H1 (cell line): ENCODE measurements at regions not wholly inside any gene's neighbourhood (a gene's known extent, or its start where the extent isn't known, plus 50 kb on each side); places are given as distances from the start of the nearest gene placed in this dataset.

Source experiments
- CTCF ChIA-PET: fragments of 300-600 bp; sonication (Branson Sonifier 250); formaldehyde crosslinking; loops from one replicate; lab custom pipeline; 2021; ENCODE audit not compliant: partially characterized antibody; lab: Charles Lee
- POLR2A ChIA-PET: fragments of 300-600 bp; sonication (Branson Sonifier 250); formaldehyde crosslinking; loops from one replicate; lab custom pipeline; 2021; ENCODE audit warnings: inconsistent platforms; ENCODE audit not compliant: partially characterized antibody; lab: Charles Lee
- DNase-seq, 2 experiments: peaks; one replicate each; pipeline versions ENCODE4 v3.0.0 to v3.0.0-alpha.2; 2010 to 2022; ENCODE audit warnings: low spot score in 2 of 2, low read depth in 1 of 2, mixed read lengths in 1 of 2
- FAIRE-seq: peaks from 2 replicates; lab custom pipeline; 2011; peaks lifted over from hg19 to GRCh38; lab: Jason Lieb, UNC
- H2AFZ ChIP-seq: 2 replicates; pipeline ENCODE4 v1.8.1; 2012; ENCODE audit warnings: low read length, inconsistent platforms
- H2AK5ac ChIP-seq: 2 replicates; pipeline ENCODE4 v1.6.1; 2013; ENCODE audit warnings: low read depth, low read length
- H2BK120ac ChIP-seq: replicated peaks from 2 replicates; pipeline ENCODE3; 2013; ENCODE audit warnings: low read depth, low read length, inconsistent platforms
- H2BK12ac ChIP-seq: 2 replicates; pipeline ENCODE4 v1.6.1; 2013; ENCODE audit warnings: low read depth, low read length
- H2BK15ac ChIP-seq: 2 replicates; pipeline ENCODE4 v1.6.1; 2013; ENCODE audit warnings: low read length
- H2BK20ac ChIP-seq: 2 replicates; pipeline ENCODE4 v1.6.1; 2013; ENCODE audit warnings: low read length
- H2BK5ac ChIP-seq: 2 replicates; pipeline ENCODE4 v1.6.1; 2013; ENCODE audit warnings: low read depth, low read length
- H3K14ac ChIP-seq: 2 replicates; pipeline ENCODE4 v1.6.1; 2013; ENCODE audit warnings: inconsistent platforms; ENCODE audit not compliant: insufficient read length
- H3K18ac ChIP-seq: 2 replicates; pipeline ENCODE4 v1.6.1; 2013; ENCODE audit warnings: low read length; ENCODE audit errors: extremely low read depth
- H3K23ac ChIP-seq: 2 replicates; pipeline ENCODE4 v1.6.1; 2013; ENCODE audit warnings: inconsistent platforms; ENCODE audit not compliant: insufficient read length
- H3K23me2 ChIP-seq: 2 replicates; pipeline ENCODE4 v1.6.1; 2013; ENCODE audit warnings: low read depth, low read length
- H3K27ac ChIP-seq: 2 replicates; pipeline ENCODE4 v1.6.1; 2011; ENCODE audit warnings: low read depth, low read length, inconsistent platforms
- H3K27me3 ChIP-seq, 4 experiments: replicated peaks in 1 of 4; 1 replicate in 1 of 4; 2 replicates in 3 of 4; pipeline versions ENCODE4 v1.6.1 to v1.8.1; 2011 to 2013; ENCODE audit warnings: low read length in 3 of 4, mild to moderate bottlenecking in 3 of 4, inconsistent platforms in 2 of 4, mixed read lengths in 2 of 4, moderate library complexity in 1 of 4; ENCODE audit not compliant: control insufficient read depth in 3 of 4, insufficient read depth in 3 of 4; ENCODE audit errors: extremely low read depth in 1 of 4
- H3K36me3 ChIP-seq, 4 experiments: 2 replicates each; pipeline versions ENCODE4 v1.6.1 to v1.8.1; 2011 to 2013; ENCODE audit warnings: mild to moderate bottlenecking in 4 of 4, low read length in 3 of 4, moderate library complexity in 2 of 4, control low read depth in 1 of 4, inconsistent platforms in 1 of 4; ENCODE audit not compliant: insufficient read depth in 4 of 4, control insufficient read depth in 2 of 4
- H3K4ac ChIP-seq: replicated peaks from 2 replicates; pipeline ENCODE3; 2013; ENCODE audit warnings: low read length, low read depth, mixed read lengths, inconsistent platforms; ENCODE audit not compliant: insufficient read length
- H3K4me1 ChIP-seq, 4 experiments: replicated peaks in 1 of 4; 1 replicate in 1 of 4; 2 replicates in 3 of 4; pipeline versions ENCODE4 v1.6.1 to v1.8.1; 2011 to 2013; ENCODE audit warnings: low read length in 3 of 4, inconsistent platforms in 2 of 4, mixed read lengths in 1 of 4; ENCODE audit not compliant: insufficient read depth in 4 of 4, control insufficient read depth in 3 of 4
- H3K4me2 ChIP-seq, 2 experiments: 2 replicates each; pipeline versions ENCODE4 v1.6.1 to v1.8.1; 2011 to 2013; ENCODE audit warnings: low read depth in 2 of 2, low read length in 2 of 2, control low read depth in 1 of 2, inconsistent platforms in 1 of 2, mild to moderate bottlenecking in 1 of 2; ENCODE audit not compliant: insufficient read depth in 1 of 2
- H3K4me3 ChIP-seq, 4 experiments: fragments of 200-600, 300-600 bp in 1 of 4; sonication (generic), shearing (Covaris generic), sonication (Bioruptor Twin) in 1 of 4; 2 replicates each; pipeline versions ENCODE4 v1.5.1 to v1.8.1; 2011 to 2016; ENCODE audit warnings: low read length in 4 of 4, low read depth in 3 of 4, control low read depth in 2 of 4, inconsistent platforms in 2 of 4, mild to moderate bottlenecking in 2 of 4, mixed read lengths in 1 of 4, moderate library complexity in 1 of 4; ENCODE audit not compliant: insufficient read depth in 2 of 4; ENCODE audit errors: extremely low read depth in 1 of 4
- H3K56ac ChIP-seq: replicated peaks from 2 replicates; pipeline ENCODE3; 2013; ENCODE audit warnings: low read depth, mild to moderate bottlenecking, mixed read lengths, low read length, inconsistent platforms; ENCODE audit not compliant: insufficient read length
- H3K79me1 ChIP-seq: 2 replicates; pipeline ENCODE4 v1.6.1; 2013; ENCODE audit warnings: low read depth, low read length, control low read depth
- H3K79me2 ChIP-seq, 2 experiments: 2 replicates each; pipeline versions ENCODE4 v1.6.1 to v1.8.1; 2012 to 2013; ENCODE audit warnings: low read length in 2 of 2, mild to moderate bottlenecking in 2 of 2, inconsistent platforms in 1 of 2; ENCODE audit not compliant: insufficient read depth in 2 of 2, control insufficient read depth in 1 of 2
- H3K9ac ChIP-seq, 4 experiments: replicated peaks in 1 of 4; 1 replicate in 1 of 4; 2 replicates in 3 of 4; pipeline versions ENCODE4 v1.6.1 to v1.8.1; 2011 to 2013; ENCODE audit warnings: low read depth in 3 of 4, low read length in 3 of 4, control low read depth in 2 of 4, mild to moderate bottlenecking in 2 of 4, moderate library complexity in 2 of 4, inconsistent platforms in 1 of 4; ENCODE audit errors: extremely low read depth in 1 of 4
- H3K9me3 ChIP-seq, 2 experiments: 2 replicates each; pipeline versions ENCODE4 v1.6.1 to v1.8.1; 2012 to 2013; ENCODE audit warnings: mild to moderate bottlenecking in 2 of 2, moderate library complexity in 2 of 2, control low read depth in 1 of 2, inconsistent platforms in 1 of 2, low read depth in 1 of 2, low read length in 1 of 2, mixed read lengths in 1 of 2; ENCODE audit not compliant: insufficient read depth in 2 of 2
- H4K20me1 ChIP-seq, 2 experiments: replicated peaks in 1 of 2; 2 replicates each; pipeline versions ENCODE3 to v1.8.1; 2011 to 2013; ENCODE audit warnings: inconsistent platforms in 2 of 2, low read length in 2 of 2, mild to moderate bottlenecking in 1 of 2; ENCODE audit not compliant: insufficient read depth in 2 of 2, control insufficient read depth in 1 of 2
- H4K5ac ChIP-seq: 2 replicates; pipeline ENCODE4 v1.6.1; 2013; ENCODE audit warnings: low read length, low read depth, mixed read lengths, inconsistent platforms; ENCODE audit not compliant: insufficient read length
- H4K8ac ChIP-seq: 2 replicates; pipeline ENCODE4 v1.8.0; 2013; ENCODE audit warnings: mild to moderate bottlenecking, moderate library complexity, low read length, inconsistent platforms; ENCODE audit not compliant: insufficient read depth; ENCODE audit errors: extremely low read depth
- H4K91ac ChIP-seq: replicated peaks from 2 replicates; pipeline ENCODE3; 2013; ENCODE audit warnings: low read length, mixed read lengths, inconsistent platforms; ENCODE audit not compliant: insufficient read length
- BACH1 ChIP-seq: IDR thresholded peaks from 2 replicates; pipeline ENCODE4 v1.6.1; 2012; ENCODE audit warnings: low read length, improper control_type of control experiment
- CBX5 ChIP-seq: fragments of 300-800, 300-1000 bp; sonication (generic); IDR thresholded peaks from 2 replicates; pipeline ENCODE4 v1.7.1; 2016; ENCODE audit warnings: antibody characterized with exemption, low read length, low read depth
- CEBPB ChIP-seq: IDR thresholded peaks from 2 replicates; pipeline ENCODE4 v1.6.1; 2012; ENCODE audit warnings: low read depth, low read length
- CHD2 ChIP-seq: IDR thresholded peaks from 2 replicates; pipeline ENCODE4 v1.6.1; 2012; ENCODE audit warnings: low read length, improper control_type of control experiment
- CTBP2 ChIP-seq: IDR thresholded peaks from 2 replicates; pipeline ENCODE4 v1.7.0; 2011; ENCODE audit warnings: borderline replicate concordance, mild to moderate bottlenecking, moderate library complexity, mixed read lengths, low read length; ENCODE audit not compliant: insufficient read depth, insufficient read length
- GABPA ChIP-seq: IDR thresholded peaks from 2 replicates; pipeline ENCODE4 v1.6.1; 2011; ENCODE audit warnings: mild to moderate bottlenecking, low read length, moderate library complexity, borderline replicate concordance; ENCODE audit not compliant: insufficient read depth
- NRF1 ChIP-seq: IDR thresholded peaks from 2 replicates; pipeline ENCODE4 v1.6.1; 2011; ENCODE audit warnings: mild to moderate bottlenecking, low read depth, low read length, improper control_type of control experiment
- POLR2AphosphoS5 ChIP-seq: IDR thresholded peaks from 2 replicates; pipeline ENCODE4 v1.6.1; 2011; ENCODE audit warnings: low read depth, low read length
- RNF2 ChIP-seq: fragments of 200-900, 300-1000 bp; sonication (generic); IDR thresholded peaks from 2 replicates; pipeline ENCODE4 v1.7.1; 2016; ENCODE audit warnings: borderline replicate concordance, low read depth, mild to moderate bottlenecking, antibody characterized with exemption, low read length; ENCODE audit not compliant: poor library complexity, severe bottlenecking; ENCODE audit errors: missing control alignments
- SAP30 ChIP-seq: fragments of 300-600 bp; sonication (generic); IDR thresholded peaks from 2 replicates; pipeline ENCODE4 v1.7.1; 2012; ENCODE audit warnings: low read length, moderate library complexity, mild to moderate bottlenecking, inconsistent platforms; ENCODE audit not compliant: insufficient read depth, insufficient replicate concordance
- SP2 ChIP-seq: IDR thresholded peaks from 2 replicates; pipeline ENCODE4 v1.6.1; 2012; ENCODE audit warnings: mild to moderate bottlenecking, low read length, inconsistent platforms
- SUZ12 ChIP-seq: fragments of 200-600 bp; sonication (generic); IDR thresholded peaks from 2 replicates; pipeline ENCODE4 v1.6.1; 2012; ENCODE audit warnings: mild to moderate bottlenecking, inconsistent platforms, low read length, moderate library complexity, mixed read lengths
- TAF1 ChIP-seq: IDR thresholded peaks from 2 replicates; pipeline ENCODE4 v1.6.1; 2011; ENCODE audit warnings: mild to moderate bottlenecking, low read depth, low read length
- TEAD4 ChIP-seq: IDR thresholded peaks from 2 replicates; pipeline ENCODE4 v1.6.1; 2012; ENCODE audit warnings: low read depth, low read length, inconsistent platforms, mixed read lengths
- ZNF274 ChIP-seq: IDR thresholded peaks from 2 replicates; pipeline ENCODE4 v1.7.0; 2012; ENCODE audit warnings: low read length, borderline replicate concordance; ENCODE audit errors: extremely low read depth

- H3K27ac ChIP-seq, result no peak overlapping the region
Measured at GRCh38 chr1:114315631-114316030, 162.0 kb upstream of the SYT6 start.

More at GRCh38 chr1:114315631-114316030, 162.0 kb upstream of the SYT6 start:
- no peak overlapping the region for H3K18ac ChIP-seq
- no peak overlapping the region for H2BK20ac ChIP-seq
- no peak overlapping the region for H3K56ac ChIP-seq
- H2BK15ac ChIP-seq, result no peak overlapping the region
- H3K23me2 ChIP-seq, result no peaks in the 10 kb centered on the region
- H4K5ac ChIP-seq, result no peak overlapping the region
- H2AFZ ChIP-seq, result no peak overlapping the region
- H3K36me3 ChIP-seq, result no peaks in the 10 kb centered on the region
- H3K4me2 ChIP-seq, result no peak overlapping the region
- POLR2A ChIA-PET, result no interaction called here
- no peak for TF ChIP-seq TAF1
- no peak for TF ChIP-seq CTBP2
- TF ChIP-seq POLR2AphosphoS5, result no peak
- no peak for TF ChIP-seq RNF2
- TF ChIP-seq SP2, result no peak
- TF ChIP-seq BACH1, result no peak
- TF ChIP-seq SAP30, result no peak
- TF ChIP-seq TEAD4, result no peak
- TF ChIP-seq CHD2, result no peak
- TF ChIP-seq CBX5, result no peak
- no peak for TF ChIP-seq GABPA
- TF ChIP-seq CEBPB, result no peak
- TF ChIP-seq ZNF274, result no peak
- no peak for TF ChIP-seq NRF1
- no peak for TF ChIP-seq SUZ12
- no peak for FAIRE-seq
- no peaks in the 10 kb centered on the region for H3K27me3 ChIP-seq
- no peak for DNase-seq
- H4K91ac ChIP-seq, result no peak overlapping the region
- no peaks in the 10 kb centered on the region for H3K79me1 ChIP-seq
- H4K8ac ChIP-seq, result no peak overlapping the region
- H3K4ac ChIP-seq, result no peak overlapping the region
- H2BK5ac ChIP-seq, result no peak overlapping the region
- no peaks in the 10 kb centered on the region for H4K20me1 ChIP-seq
- no peaks in the 10 kb centered on the region for H3K79me2 ChIP-seq
- no peaks in the 10 kb centered on the region for H3K9me3 ChIP-seq
- no peak overlapping the region for H2BK12ac ChIP-seq
- no peak overlapping the region for H2BK120ac ChIP-seq
- no peak overlapping the region for H3K9ac ChIP-seq
- no peaks in the 10 kb centered on the region for H3K4me1 ChIP-seq
- CTCF ChIA-PET, result interaction anchor here (1.0 to 1.1 kb wide), 2 partner anchors 176 to 330 kb away, joined by 3 read pairs; no protein-coding TSS in a partner anchor
- H3K4me3 ChIP-seq, result no peak overlapping the region
- no peak overlapping the region for H3K14ac ChIP-seq
- H3K23ac ChIP-seq, result no peak overlapping the region
- H2AK5ac ChIP-seq, result no peak overlapping the region
